Liver (tissue), 8 donors: ENCODE measurements at regions not wholly inside any gene's neighbourhood (a gene's known extent, or its start where the extent isn't known, plus 50 kb on each side); places are given as distances from the start of the nearest gene placed in this dataset.

ENCODE experiments used
- DNase-seq: peaks from one replicate; pipeline ENCODE4 v3.0.0-alpha.2; 2017; ENCODE audit warnings: low spot score
- H3K27ac ChIP-seq, 2 donors: one replicate each; pipeline ENCODE4 v1.7.0; 2013; ENCODE audit warnings: inconsistent platforms in 2 of 2, low read length in 2 of 2, control low read depth in 1 of 2, low read depth in 1 of 2, mild to moderate bottlenecking in 1 of 2
- H3K27me3 ChIP-seq, 4 donors: one replicate each; pipeline versions ENCODE4 v1.6.1 to v1.7.0; 2013; ENCODE audit warnings: low read length in 3 of 4, inconsistent platforms in 1 of 4, mild to moderate bottlenecking in 1 of 4, moderate library complexity in 1 of 4; ENCODE audit not compliant: control insufficient read depth in 4 of 4, insufficient read depth in 4 of 4
- H3K36me3 ChIP-seq, 4 donors: one replicate each; pipeline versions ENCODE4 v1.6.1 to v1.7.0; 2013; ENCODE audit warnings: low read length in 3 of 4, mild to moderate bottlenecking in 3 of 4, low read depth in 1 of 4, moderate library complexity in 1 of 4; ENCODE audit not compliant: control insufficient read depth in 4 of 4, insufficient read depth in 3 of 4
- H3K4me1 ChIP-seq, 4 donors: one replicate each; pipeline versions ENCODE4 v1.6.1 to v1.7.0; 2013; ENCODE audit warnings: low read length in 3 of 4, mild to moderate bottlenecking in 3 of 4, moderate library complexity in 1 of 4; ENCODE audit not compliant: control insufficient read depth in 4 of 4, insufficient read depth in 4 of 4
- H3K4me3 ChIP-seq, 3 donors: one replicate each; pipeline versions ENCODE4 v1.6.1 to v1.7.0; 2013; ENCODE audit warnings: low read length in 3 of 3, control low read depth in 1 of 3, low read depth in 1 of 3, mild to moderate bottlenecking in 1 of 3
- H3K9ac ChIP-seq, 2 donors: one replicate each; pipeline ENCODE4 v1.7.0; 2013; ENCODE audit warnings: low read length in 2 of 2, mild to moderate bottlenecking in 2 of 2, moderate library complexity in 2 of 2, control low read depth in 1 of 2, low read depth in 1 of 2
- H3K9me3 ChIP-seq, 4 donors: one replicate each; pipeline versions ENCODE4 v1.6.1 to v1.7.0; 2013; ENCODE audit warnings: low read length in 3 of 4; ENCODE audit not compliant: control insufficient read depth in 4 of 4
- ATF3 ChIP-seq: IDR thresholded peaks from 2 replicates; pipeline ENCODE4 v1.6.1; 2016; ENCODE audit warnings: antibody characterized with exemption
- CTCF ChIP-seq: fragments of 150-350 bp; IDR thresholded peaks from 2 replicates; pipeline ENCODE4 v1.5.1; 2017; ENCODE audit warnings: improper control_type of control experiment, low read depth, low read length; ENCODE audit not compliant: missing input control
- EGR1 ChIP-seq, 2 donors: IDR thresholded peaks; 2 replicates each; pipeline ENCODE4 v1.6.1; 2016 to 2018; ENCODE audit warnings: antibody characterized with exemption in 2 of 2, low read depth in 2 of 2
- FOXA1 ChIP-seq: IDR thresholded peaks from 2 replicates; pipeline ENCODE4 v1.6.1; 2016; ENCODE audit warnings: antibody characterized with exemption
- FOXA2 ChIP-seq: IDR thresholded peaks from 2 replicates; pipeline ENCODE4 v1.6.1; 2016; ENCODE audit warnings: antibody characterized with exemption
- GABPA ChIP-seq, 2 donors: IDR thresholded peaks in 1 of 2; conservative IDR thresholded peaks in 1 of 2; 2 replicates each; pipeline ENCODE4 v1.6.1; 2016; ENCODE audit warnings: antibody characterized with exemption in 2 of 2, mild to moderate bottlenecking in 1 of 2, moderate library complexity in 1 of 2
- HNF4A ChIP-seq, 2 donors: conservative IDR thresholded peaks; 2 replicates each; pipeline ENCODE4 v1.6.1; 2016; ENCODE audit warnings: antibody characterized with exemption in 2 of 2, mild to moderate bottlenecking in 2 of 2
- HNF4G ChIP-seq: IDR thresholded peaks from 2 replicates; pipeline ENCODE4 v1.6.1; 2016; ENCODE audit warnings: antibody characterized with exemption
- JUND ChIP-seq, 2 donors: IDR thresholded peaks; 2 replicates each; pipeline ENCODE4 v1.6.1; 2016; ENCODE audit warnings: antibody characterized with exemption in 2 of 2
- MAX ChIP-seq: IDR thresholded peaks from 2 replicates; pipeline ENCODE4 v1.6.1; 2016; ENCODE audit warnings: antibody characterized with exemption
- NR2F2 ChIP-seq: IDR thresholded peaks from 2 replicates; pipeline ENCODE4 v1.6.1; 2016; ENCODE audit warnings: antibody characterized with exemption
- RAD21 ChIP-seq, 2 donors: IDR thresholded peaks; 2 replicates each; pipeline ENCODE4 v1.6.1; 2016; ENCODE audit warnings: antibody characterized with exemption in 2 of 2, mild to moderate bottlenecking in 2 of 2
- REST ChIP-seq: IDR thresholded peaks from 2 replicates; pipeline ENCODE4 v1.6.1; 2016; ENCODE audit warnings: antibody characterized with exemption, mild to moderate bottlenecking
- RXRA ChIP-seq, 2 donors: IDR thresholded peaks; 2 replicates each; pipeline ENCODE4 v1.6.1; 2017 to 2018; ENCODE audit warnings: antibody characterized with exemption in 2 of 2, mild to moderate bottlenecking in 1 of 2
- SP1 ChIP-seq: IDR thresholded peaks from 2 replicates; pipeline ENCODE4 v1.6.1; 2018; ENCODE audit warnings: antibody characterized with exemption, mild to moderate bottlenecking
- TAF1 ChIP-seq: conservative IDR thresholded peaks from 2 replicates; pipeline ENCODE4 v1.6.1; 2016; ENCODE audit warnings: antibody characterized with exemption, mild to moderate bottlenecking
- YY1 ChIP-seq: IDR thresholded peaks from 2 replicates; pipeline ENCODE4 v1.6.1; 2016; ENCODE audit warnings: antibody characterized with exemption, mild to moderate bottlenecking
- ZBTB33 ChIP-seq: IDR thresholded peaks from 2 replicates; pipeline ENCODE4 v1.6.1; 2016; ENCODE audit warnings: antibody characterized with exemption
- WGBS: extraction: QIAGEN DNeasy Blood & Tissue Kit; methylation state at CpG from one replicate; pipeline ENCODE4 v1.1.7; 2013; 5-methylcytosine and 5-hydroxymethylcytosine counted together
- donor health status: healthy.
- donor health status: healthy.
- donor health status: healthy.
- donor health status: healthy.
- donor health status: healthy.

GRCh38 chr4:20341134-20341738, 89.5 kb downstream of the SLIT2 start:
- whole genome bisulfite sequencing, result 71% methylated on average over 5 of the region's 5 CpGs
- no peak overlapping the region for H3K9ac ChIP-seq
- H3K27me3 ChIP-seq, result no peaks in the 10 kb centered on the region
- H3K4me1 ChIP-seq, result no peaks in the 10 kb centered on the region
- H3K27ac ChIP-seq, result no peak overlapping the region
- DNase-seq, result no peak
- TF ChIP-seq RXRA (IDR thresholded peaks at IDR 0.05) (no peak), ATF3 (no peak), FOXA1 (no peak), YY1 (no peak), NR2F2 (no peak), REST (no peak), CTCF (no peak), SP1 (no peak), RAD21 (IDR thresholded peaks at IDR 0.05) (no peak), JUND (IDR thresholded peaks at IDR 0.05) (no peak), ZBTB33 (no peak), HNF4A (conservative IDR thresholded peaks at IDR 0.05) (no peak), EGR1 (IDR thresholded peaks at IDR 0.05; ENCODE audit: low read depth in 2 of 2) (no peak), TAF1 (no peak), HNF4G (no peak), MAX (no peak), GABPA (IDR thresholded peaks at IDR 0.05 in 1 of 2, conservative IDR thresholded peaks at IDR 0.05 in 1 of 2) (no peak), FOXA2 (no peak)
- no peaks in the 10 kb centered on the region for H3K9me3 ChIP-seq
- H3K4me3 ChIP-seq, result no peak overlapping the region
- H3K36me3 ChIP-seq, result no peaks in the 10 kb centered on the region
